HG03039 (cell line): ENCODE measurements at regions not wholly inside any gene's neighbourhood (a gene's known extent, or its start where the extent isn't known, plus 50 kb on each side); places are given as distances from the start of the nearest gene placed in this dataset.

Experiments
- ATAC-seq: cut with Tn5 transposase; IDR thresholded peaks from one replicate; pipeline ENCODE4 v1.9.1; 2021; ENCODE audit warnings: mild to moderate bottlenecking, moderate library complexity; ENCODE audit not compliant: unreplicated experiment

DNA sequence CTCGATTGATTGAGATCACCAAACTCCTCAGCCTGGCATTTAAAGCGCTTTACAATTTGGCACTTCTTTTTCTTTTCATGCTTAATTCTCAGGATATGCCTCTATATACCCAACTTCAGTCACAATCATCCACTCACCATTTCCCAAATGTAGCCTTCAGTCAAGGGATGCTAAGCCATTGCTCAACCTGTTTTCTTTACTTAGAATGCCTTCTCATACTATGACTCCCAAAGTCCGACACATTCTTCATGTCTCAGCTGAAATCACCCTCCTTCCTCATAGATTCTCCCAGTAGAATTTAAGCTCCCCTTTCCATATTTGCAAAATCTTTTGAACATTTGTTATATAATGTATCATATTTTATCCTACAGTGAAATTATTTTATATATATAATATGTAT is 467.0 kb downstream of the LRIG3 start:
- no peak for ATAC-seq

DNA sequence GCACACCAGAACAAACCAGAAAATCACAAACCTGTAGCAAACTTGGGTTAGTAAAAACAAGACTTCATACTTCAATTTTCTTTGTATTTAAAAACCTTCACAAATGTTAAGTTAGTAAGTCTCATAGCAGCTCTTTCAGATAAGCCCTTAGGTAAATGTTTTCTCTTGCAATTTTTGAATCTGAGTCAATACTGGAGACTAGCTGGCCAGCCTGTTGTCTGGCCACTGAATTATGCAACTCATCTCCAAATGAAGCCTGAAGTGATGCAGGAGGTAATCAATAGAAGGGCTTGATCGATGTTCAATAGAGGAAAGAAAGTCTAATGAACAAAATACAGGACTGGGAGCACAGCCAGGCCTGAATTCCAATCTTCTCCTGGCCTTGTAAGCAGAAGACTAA is 465.2 kb downstream of the LRIG3 start:
- no peak for ATAC-seq

DNA sequence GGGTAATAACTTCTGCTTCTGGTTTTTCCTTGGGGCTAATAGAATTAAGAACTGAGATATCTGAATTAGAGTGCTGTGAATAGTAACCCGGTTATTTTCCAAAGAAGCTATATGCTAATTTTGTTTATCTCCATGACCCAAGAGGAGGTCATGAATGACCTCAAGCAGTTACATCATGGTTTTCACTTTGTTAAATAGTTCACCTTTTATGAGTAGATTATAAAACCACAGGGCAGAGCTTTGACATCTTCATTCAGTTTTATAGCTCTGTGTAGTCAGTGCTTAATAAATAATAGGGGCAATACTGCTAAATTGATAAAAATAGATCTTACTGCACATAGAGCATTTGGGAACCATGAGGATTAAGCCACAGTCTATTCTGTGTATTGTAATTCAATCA is 462.2 kb downstream of the LRIG3 start:
- ATAC-seq, result no peak

DNA sequence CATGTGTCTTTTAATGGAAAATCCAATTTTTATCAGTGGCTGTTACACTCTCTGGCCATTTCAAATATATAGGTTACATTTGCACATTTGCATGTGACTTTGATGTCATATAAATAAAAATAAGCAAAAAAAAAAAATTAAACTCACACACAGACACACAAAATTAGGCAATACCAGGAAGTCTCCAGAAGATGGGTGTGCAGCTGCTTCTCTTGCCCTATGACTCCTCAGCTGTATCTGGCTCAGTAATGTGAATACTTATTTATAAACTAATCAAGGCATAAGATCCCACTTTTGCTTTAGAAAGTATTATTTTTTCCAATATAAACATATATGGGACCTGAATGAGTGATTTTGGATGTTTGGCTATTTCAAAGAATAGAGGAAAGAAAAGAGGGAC is 461.1 kb downstream of the LRIG3 start:
- no peak for ATAC-seq

DNA sequence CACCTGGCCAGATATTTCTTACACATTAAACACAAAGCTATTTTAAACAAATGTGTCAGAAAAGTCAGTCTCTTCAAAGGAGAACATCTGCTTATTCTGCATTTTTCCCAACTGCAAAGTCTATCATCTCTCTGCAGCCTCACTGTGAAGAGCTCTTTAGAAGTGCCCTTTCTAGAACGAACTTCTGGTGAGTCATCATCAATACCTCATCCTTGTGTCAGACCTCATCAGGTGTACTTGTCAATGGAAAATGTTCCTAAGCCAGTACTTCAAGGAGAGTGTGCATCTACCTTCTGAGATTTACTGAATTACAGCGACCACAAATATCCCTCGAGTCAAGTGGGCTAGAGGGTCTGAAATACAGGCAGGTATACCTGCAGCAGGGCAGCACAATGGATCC is 457.3 kb downstream of the LRIG3 start:
- no peak for ATAC-seq

DNA sequence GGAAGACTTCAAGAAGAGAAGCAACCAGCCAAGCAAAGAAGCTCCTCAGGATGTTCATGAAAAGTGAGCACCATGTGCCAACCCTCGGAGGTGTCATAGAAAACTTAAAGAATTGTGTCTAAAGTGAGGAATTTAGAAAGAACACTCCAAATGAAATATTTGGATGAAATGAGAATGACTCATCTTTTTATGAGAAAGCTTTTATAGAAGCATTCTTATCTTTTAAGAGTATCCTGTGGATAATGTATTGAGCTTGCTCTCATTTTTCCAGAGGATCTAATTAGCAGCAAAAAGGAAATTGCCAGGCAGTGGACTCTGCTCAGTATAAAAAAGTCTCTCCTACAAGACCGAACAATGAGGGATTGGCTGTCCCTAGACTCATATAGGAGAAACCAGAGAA is 454.9 kb downstream of the LRIG3 start:
- no peak for ATAC-seq

DNA sequence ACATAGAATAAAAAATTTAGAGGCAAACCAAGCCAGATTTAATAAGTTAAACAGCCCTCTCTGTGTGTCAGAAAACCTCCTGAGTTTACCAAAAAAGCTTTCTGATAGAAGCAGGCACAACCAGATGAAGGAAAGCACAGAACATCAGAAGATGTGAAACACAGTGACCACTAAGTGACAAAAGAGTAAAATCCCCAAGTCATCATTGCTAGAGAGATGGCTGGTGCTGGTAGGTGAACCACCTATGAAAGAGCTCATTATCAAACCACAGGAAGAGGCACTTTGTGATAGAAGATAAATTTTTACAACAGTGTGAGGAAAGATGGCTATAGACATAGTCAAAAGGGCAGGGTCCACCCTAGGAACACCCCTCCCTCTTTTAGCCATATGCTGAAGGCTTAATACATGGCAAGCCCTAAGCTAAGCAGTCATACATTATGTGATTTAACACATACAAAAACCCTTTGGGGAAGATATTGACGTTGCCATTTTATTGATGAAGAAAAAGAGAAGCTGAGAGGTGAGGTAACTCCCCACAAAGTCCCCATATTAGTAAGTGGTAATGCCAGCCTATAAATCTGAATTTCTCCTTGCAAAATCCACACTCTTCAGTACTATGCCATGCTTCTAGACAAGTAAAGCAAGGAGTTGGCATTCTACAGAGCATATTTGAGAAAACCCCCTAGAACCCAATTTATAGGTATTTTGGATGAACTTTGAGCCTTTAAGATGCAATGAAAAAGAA is 449.9 kb downstream of the LRIG3 start:
- ATAC-seq, result no peak

DNA sequence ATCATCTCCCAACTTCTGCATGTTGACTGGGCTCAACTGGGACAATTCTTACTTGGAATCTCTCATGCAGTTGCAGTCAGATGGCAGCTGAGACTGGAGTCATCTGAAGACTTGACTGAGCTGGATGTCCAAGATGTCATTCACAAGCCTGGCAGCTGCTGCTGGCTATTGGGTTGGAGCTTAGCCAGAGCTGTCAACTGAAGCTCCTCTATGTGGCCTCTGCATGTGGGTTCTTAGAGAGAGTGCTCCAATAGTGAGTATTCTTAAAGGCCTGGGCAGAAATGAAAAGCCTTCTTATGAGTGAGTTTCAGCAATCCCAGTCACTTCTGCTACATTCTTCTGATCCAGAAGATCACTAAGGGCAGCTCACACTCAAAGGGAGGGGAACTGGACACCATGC is 440.9 kb downstream of the LRIG3 start:
- no peak for ATAC-seq

DNA sequence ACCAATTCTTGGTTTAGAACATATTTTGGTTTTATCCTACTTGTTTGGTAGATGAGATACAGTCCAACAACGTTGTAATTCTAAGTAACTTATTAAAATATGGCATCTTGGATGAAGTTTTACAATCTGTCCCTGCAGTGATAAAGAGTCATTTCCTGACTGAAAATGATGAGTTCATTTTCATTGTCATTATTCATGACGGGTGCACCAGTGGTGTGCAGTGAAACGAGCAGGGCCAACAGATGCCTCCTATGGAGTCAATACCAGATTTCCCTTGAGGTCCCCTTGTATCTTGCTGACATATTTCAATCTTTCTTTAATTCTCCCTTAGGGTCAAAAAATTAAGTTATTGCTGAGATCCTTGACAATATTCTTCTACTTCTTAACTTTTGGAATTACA is 438.5 kb downstream of the LRIG3 start:
- ATAC-seq, result no peak

DNA sequence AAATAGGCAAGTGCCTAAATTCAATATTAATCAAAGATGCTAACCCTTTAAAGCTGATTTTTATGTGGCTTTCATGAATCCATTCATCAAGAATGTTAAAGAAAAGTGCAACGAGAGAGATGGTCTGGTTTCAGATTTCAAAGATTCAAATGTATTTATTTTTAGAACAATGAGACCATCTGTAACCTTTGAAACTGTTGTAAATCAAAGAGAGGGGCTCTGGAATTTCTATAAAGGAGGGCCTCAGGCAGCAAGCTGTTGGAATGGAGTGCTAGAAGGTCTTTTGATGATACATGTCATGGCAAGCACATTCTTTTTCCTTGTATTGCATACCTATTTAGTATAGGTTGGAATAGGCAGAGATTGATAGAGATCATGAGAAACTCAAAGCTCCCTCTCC is 433.0 kb downstream of the LRIG3 start:
- ATAC-seq, result no peak

DNA sequence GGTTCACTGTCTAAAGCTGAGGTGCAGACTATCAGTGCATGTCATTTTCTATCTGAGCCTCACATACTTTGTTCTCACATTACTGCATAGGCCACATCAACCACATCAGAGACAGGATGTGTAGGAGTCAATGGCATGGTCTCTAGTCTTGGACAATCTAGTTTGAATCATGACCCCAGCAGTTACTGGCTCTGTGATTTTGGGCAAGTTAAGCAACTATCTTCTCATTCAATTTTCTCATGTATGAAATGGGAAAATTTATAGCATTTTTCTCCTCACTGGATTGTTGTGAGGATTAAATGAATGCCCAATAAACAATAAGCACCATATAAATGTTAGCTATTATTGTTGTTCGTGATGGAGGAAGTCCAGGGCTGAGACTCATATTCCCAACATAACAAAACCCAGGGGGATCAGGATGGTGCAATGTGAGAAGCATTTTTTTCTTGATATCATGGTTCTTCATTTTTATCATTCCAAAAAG is 432.6 kb downstream of the LRIG3 start:
- no peak for ATAC-seq

DNA sequence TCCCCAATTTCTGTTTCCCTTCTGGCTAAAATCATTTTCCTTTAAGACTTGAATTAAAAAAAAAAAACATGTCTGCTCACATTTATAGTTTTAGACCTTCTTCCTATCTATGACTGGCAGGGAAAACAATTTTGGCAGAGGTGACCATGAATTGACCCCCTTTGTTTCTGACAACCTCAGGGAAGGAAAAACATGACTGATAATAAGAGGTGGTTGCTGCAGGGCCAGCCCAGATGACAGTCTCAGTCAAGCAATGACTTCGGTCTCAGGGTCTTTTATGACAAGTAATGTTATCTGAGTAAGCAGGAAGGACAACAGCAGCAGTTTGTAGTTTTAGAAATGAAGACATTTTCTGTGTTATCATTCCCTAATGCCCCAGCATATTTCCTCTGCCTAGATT is 430.9 kb downstream of the LRIG3 start:
- no peak for ATAC-seq

DNA sequence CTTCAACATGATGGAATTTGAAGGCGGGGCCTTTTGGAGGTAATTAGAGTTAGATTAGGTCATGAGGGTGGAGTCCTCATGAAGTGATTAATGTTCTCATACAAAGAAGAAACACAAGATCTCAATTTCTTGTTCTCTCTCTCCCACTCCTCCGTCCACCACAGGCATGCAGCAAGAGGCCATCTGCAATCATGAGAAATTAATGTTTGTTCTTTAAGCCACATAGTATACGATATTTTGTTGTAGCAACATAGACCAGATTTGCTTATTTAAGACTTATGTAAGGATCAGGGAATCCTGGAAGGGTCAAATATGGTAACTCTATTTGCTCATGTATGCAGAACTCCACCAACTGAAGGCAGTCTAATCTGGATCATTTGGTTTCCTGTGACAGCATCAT is 429.0 kb downstream of the LRIG3 start:
- ATAC-seq, result no peak

DNA sequence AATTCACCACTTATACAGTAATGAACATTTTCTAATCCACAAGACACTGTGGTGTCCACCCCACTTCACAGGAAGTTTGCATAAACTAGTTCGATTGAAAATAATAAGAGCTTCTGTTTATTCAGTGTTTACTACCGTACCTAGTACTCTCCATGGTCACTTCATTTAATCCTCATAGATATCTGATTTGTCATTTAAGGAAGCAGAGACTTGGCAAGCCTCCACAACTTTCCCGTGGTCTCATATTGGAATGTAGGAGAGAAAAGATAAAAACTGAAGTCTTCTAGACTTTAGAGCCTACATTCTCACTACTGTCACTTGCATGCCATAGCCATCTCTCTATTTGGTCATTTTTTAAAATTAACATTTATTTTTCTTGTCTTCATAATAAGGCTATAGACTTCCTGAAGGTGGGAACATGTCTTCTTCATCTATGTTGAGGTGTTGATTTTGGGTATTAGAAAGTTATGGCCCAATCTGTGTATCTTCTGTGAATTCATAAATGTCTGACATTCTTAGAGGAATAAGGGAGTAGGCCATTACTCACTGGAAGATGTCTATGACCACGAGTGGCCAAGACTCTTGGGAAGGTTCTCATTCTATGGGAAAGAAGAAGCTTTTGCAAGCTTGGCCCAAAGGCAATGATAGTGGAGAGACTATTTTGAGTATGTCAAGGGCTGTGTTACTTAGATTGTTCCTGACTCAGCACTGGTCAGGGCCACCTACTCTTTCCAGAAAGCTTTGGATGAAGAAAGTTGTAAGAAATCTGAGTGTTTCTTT is 423.7 kb downstream of the LRIG3 start:
- ATAC-seq, result no peak

DNA sequence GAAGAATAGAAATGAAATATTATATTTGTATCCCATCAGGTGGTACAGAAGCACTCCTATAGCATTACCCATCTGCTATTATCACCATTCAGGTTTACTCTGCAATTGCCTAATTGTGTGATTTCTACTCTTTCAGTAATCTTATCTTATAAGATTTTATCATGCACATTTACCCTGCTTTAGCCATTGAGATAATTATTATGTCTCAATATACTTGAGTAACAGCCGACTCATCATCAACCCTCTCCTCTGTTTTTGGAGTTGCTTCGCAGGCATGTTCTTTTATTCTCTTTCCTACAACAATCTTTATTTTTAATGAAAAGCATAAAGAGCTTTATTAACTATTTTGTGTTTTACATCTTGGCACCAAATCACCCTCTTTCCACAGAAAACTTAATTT is 419.9 kb downstream of the LRIG3 start:
- ATAC-seq, result no peak

DNA sequence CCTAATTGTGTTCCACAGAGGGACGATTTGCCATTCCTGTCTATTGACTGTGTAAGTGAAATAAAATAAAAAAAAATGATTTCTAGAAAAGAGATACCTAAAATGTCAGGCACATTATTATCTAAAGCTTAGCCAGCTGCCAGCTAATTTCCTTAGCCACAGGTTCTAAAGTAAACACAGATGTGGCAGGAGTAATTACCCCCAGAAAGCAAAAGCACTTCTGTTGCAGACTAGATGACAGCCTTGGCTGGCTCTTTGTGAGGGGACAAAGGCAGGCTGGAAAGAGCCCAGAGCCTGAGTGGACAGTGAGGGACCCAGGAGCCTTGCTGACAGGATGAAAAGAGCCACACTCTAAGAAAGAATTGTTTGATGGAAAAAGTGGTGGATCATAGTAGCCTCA is 418.1 kb downstream of the LRIG3 start:
- no peak for ATAC-seq

DNA sequence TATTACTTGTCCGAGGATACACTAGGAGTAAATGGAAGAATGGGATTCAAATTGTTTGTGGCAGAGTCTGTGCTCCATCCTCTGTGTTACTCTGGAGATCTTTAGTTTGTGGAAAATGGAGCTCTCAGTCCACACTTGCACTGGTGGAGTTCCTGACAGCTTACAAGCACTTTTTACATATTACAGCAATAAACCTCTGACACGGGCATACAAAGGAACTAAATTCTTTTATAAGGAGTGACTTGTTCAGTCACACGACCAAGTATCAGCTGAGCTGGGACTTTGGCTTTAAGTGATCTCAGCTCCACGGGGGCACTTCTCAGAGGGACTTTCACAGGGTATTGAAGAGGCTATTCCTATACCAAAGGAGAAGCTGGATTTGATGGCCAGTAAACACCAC is 417.5 kb downstream of the LRIG3 start:
- ATAC-seq, result no peak

DNA sequence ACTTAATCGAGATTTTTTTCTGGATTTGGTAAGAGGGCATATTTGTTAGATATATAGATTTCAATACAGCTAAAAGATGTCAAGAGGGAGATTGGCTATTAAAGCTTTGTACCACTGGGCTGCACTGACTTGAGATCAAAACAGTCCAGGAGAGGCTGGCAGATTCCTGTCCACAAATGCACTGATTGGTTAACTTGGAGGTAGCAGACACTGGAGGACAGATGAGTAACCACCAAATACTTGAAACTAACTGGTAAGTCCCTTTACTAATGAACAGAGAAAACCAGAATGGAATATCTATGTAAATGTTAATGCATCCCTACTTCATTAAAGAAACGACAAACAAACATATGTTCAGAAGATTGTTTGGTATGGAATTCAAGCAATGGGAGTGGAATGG is 416.6 kb downstream of the LRIG3 start:
- no peak for ATAC-seq

DNA sequence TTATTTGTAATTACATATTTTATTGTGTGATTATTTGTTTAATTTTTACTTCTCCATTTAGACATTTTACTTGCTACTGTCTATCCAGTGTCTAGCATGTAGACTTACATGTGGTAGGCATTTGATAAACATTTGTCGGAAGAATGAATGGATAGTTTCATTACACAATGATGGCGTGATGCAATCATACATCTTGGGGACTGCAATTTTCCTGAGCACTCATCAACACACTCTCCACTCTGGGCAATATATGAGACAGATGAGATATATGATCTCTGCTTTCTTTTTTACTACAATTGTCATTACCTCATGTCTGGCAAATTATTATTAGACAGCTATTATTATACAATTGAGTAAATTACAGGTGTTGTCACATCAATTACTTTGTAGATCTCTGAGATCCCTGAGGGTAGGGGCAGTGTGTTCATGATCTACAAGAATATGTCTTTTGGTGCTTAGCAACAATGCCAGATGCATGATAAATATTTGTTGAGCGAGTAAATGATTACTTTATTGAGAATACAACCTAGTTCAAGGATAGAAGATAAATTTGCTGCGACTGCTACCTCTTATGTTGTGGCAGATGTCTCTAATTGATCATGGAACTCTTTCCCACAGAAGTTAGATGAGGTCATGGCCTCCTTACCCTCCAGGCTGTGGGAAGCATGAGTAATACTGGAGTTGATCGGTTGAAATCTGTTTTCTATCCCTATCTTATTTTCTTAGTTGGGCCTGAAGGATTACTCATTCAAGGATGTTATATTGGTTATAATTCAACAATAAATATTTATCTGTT is 416.0 kb downstream of the LRIG3 start:
- no peak for ATAC-seq

DNA sequence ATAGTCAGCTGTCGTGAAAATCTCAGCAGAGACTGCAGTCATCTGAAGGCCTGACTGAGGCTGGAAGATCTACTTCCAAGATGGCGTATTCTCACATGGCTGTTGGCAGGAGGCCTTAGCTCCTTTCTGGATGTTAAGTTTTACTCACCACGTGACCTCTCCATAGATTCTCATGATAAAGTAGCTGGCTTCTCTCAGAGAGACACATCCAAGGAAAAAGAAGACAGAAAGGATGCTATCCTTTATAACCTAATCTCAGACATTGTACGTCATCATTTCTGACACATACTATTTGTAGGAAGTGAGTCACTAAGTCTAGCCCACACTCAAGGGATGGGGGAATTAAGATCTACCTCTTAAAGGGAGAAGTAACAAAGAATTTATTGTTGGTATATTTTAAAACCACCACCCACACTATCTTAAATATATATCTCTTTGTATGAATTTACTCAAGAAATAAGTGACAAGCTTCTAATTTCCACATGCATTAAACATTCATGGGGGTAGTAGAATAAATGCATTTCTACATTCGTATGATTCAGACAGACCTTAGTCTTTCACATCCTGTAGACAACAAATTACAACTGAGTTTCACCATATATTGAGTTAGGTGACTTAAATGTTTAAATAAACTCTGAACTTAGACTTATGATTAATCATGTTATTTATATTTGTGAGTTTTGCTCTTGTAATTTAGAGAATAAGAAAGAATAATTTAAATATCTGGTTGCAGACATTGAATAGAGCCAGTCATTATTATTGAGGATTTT is 411.0 kb downstream of the LRIG3 start:
- ATAC-seq, result no peak

DNA sequence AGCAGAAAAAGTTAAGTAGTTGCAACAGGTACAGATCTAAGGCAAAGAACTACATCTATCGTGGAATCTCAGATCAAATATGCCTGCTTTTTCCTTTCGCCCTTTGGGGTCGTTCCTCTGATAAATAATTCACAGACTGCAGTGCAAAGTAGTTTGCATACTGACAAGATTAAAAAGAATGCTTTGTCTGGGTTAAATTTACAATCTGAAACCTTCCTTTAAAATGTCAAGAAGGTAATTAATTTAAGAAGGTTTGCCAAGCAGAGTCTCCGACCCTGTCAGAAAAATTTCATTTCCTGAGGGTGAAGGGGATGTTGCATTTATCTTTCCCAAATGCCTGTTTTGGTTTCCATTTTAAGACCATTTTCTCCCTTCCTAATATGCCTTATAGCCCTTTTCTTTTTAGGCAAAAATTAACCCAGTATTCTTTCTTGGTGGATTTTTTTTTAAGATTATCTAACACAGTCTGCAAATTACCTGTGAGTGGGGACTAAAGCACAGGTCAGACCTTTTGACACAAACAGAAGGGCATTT is 406.9 kb downstream of the LRIG3 start:
- no peak for ATAC-seq
